Keratinocyte (primary cell): ENCODE measurements at regions not wholly inside any gene's neighbourhood (a gene's known extent, or its start where the extent isn't known, plus 50 kb on each side); places are given as distances from the start of the nearest gene placed in this dataset.
"Not testable (repeated sequence)": the region's sequence is repeated elsewhere in the genome, so short reads cannot be mapped to it uniquely, and the experiment has no call there.

ENCODE experiments used
- DNase-seq: peaks from one replicate; pipeline ENCODE4 v3.0.0-alpha.2; 2011; ENCODE audit warnings: low read depth, missing footprints, low spot score
- FAIRE-seq: peaks from 2 replicates; lab custom pipeline; 2011; peaks lifted over from hg19 to GRCh38; lab: Jason Lieb, UNC
- H2AFZ ChIP-seq: 2 replicates; pipeline ENCODE4 v1.6.0; 2012; ENCODE audit warnings: low read length, control low read depth, inconsistent platforms; ENCODE audit not compliant: control insufficient read depth
- H3K27ac ChIP-seq: 2 replicates; pipeline ENCODE4 v1.5.1; 2011; ENCODE audit warnings: low read length; ENCODE audit not compliant: control insufficient read depth, insufficient read depth
- H3K27me3 ChIP-seq: 3 replicates; pipeline ENCODE4 v1.6.0; 2011; ENCODE audit warnings: low read length; ENCODE audit not compliant: control insufficient read depth, insufficient read depth; ENCODE audit errors: extremely low read depth
- H3K36me3 ChIP-seq, 2 experiments: 2 replicates in 1 of 2; 3 replicates in 1 of 2; pipeline ENCODE4 v1.5.1; 2011; ENCODE audit warnings: low read length in 2 of 2, mild to moderate bottlenecking in 1 of 2; ENCODE audit not compliant: control insufficient read depth in 2 of 2, insufficient read depth in 2 of 2; ENCODE audit errors: extremely low read depth in 1 of 2
- H3K4me1 ChIP-seq: 3 replicates; pipeline ENCODE4 v1.5.1; 2011; ENCODE audit warnings: low read length; ENCODE audit not compliant: control insufficient read depth, insufficient read depth; ENCODE audit errors: extremely low read depth
- H3K4me2 ChIP-seq: 3 replicates; pipeline ENCODE4 v1.6.0; 2011; ENCODE audit warnings: low read depth, low read length; ENCODE audit not compliant: control insufficient read depth, insufficient read depth; ENCODE audit errors: extremely low read depth
- H3K4me3 ChIP-seq, 3 experiments: fragments of 200-600 bp in 1 of 3; sonication (generic) in 1 of 3; 2 replicates in 2 of 3; 3 replicates in 1 of 3; pipeline ENCODE4 v1.5.1; 2011 to 2016; ENCODE audit warnings: low read length in 3 of 3, mild to moderate bottlenecking in 3 of 3, control low read depth in 2 of 3, inconsistent platforms in 1 of 3, low read depth in 1 of 3, mixed read lengths in 1 of 3, mixed run types in 1 of 3, moderate library complexity in 1 of 3; ENCODE audit not compliant: control insufficient read depth in 2 of 3, insufficient read depth in 2 of 3; ENCODE audit errors: extremely low read depth in 1 of 3
- H3K79me2 ChIP-seq: 2 replicates; pipeline ENCODE4 v1.6.0; 2012; ENCODE audit warnings: low read length; ENCODE audit not compliant: control insufficient read depth, insufficient read depth
- H3K9ac ChIP-seq: 3 replicates; pipeline ENCODE4 v1.6.0; 2011; ENCODE audit warnings: low read length; ENCODE audit not compliant: control insufficient read depth, insufficient read depth; ENCODE audit errors: extremely low read depth
- H3K9me1 ChIP-seq: 3 replicates; pipeline ENCODE4 v1.6.0; 2011; ENCODE audit warnings: low read length; ENCODE audit not compliant: control insufficient read depth, insufficient read depth; ENCODE audit errors: extremely low read depth
- H3K9me3 ChIP-seq: 2 replicates; pipeline ENCODE4 v1.5.1; 2012; ENCODE audit warnings: low read depth, low read length; ENCODE audit not compliant: control insufficient read depth
- H4K20me1 ChIP-seq: 3 replicates; pipeline ENCODE4 v1.6.0; 2011; ENCODE audit warnings: low read length; ENCODE audit not compliant: control insufficient read depth, insufficient read depth; ENCODE audit errors: extremely low read depth
- CTCF ChIP-seq, 3 experiments: IDR thresholded peaks in 1 of 3; conservative IDR thresholded peaks in 1 of 3; optimal IDR thresholded peaks in 1 of 3; 2 replicates in 2 of 3; 3 replicates in 1 of 3; pipeline versions ENCODE3 to v1.5.1; 2011; ENCODE audit warnings: low read length in 3 of 3, mild to moderate bottlenecking in 3 of 3, moderate library complexity in 2 of 3, control low read depth in 1 of 3, inconsistent platforms in 1 of 3; ENCODE audit not compliant: insufficient read depth in 2 of 3; ENCODE audit errors: extremely low read depth in 1 of 3
- EZH2 ChIP-seq: IDR thresholded peaks from one replicate; pipeline ENCODE4 v1.6.1; 2012; ENCODE audit warnings: inconsistent platforms, mild to moderate bottlenecking, low read length, moderate library complexity
- dilution Hi-C: fragments of 300-500 bp; cut with MboI; formaldehyde crosslinking; loops from one replicate; pipeline ENCODE4 v1.7.0; 2020; ENCODE audit warnings: low sequenced_read_pairs; ENCODE audit not compliant: extremely low pct_ligation_motif_present

- Histone ChIP-seq H4K20me1 (no peaks in the 10 kb centered on the region), H3K4me3 (no peak overlapping the region), H3K9me3 (no peaks in the 10 kb centered on the region), H3K4me2 (no peak overlapping the region), H3K27ac (no peak overlapping the region), H3K4me1 (peaks cover 3% of the 10 kb centered on the region), H3K79me2 (no peaks in the 10 kb centered on the region), H3K27me3 (no peaks in the 10 kb centered on the region), H2AFZ (no peak overlapping the region), H3K36me3 (no peaks in the 10 kb centered on the region), H3K9ac (no peak overlapping the region), H3K9me1 (no peaks in the 10 kb centered on the region)
- dilution Hi-C loops: no loop called here
- TF ChIP-seq EZH2 (no peak), CTCF (optimal IDR thresholded peaks at IDR 0.05 in 1 of 3, IDR thresholded peaks at IDR 0.05 in 1 of 3, conservative IDR thresholded peaks at IDR 0.05 in 1 of 3; ENCODE audit: extremely low read depth in 1 of 3, insufficient read depth in 2 of 3, low read length in 3 of 3) (no peak)
- DNase-seq: no peak
- no peak for FAIRE-seq
These were observed 98.6 kb downstream of the XRCC2 start for GRCh38 chr7:152577339-152577738.

- no peak overlapping the region for H2AFZ ChIP-seq
- no peaks in the 10 kb centered on the region for H3K9me3 ChIP-seq
- TF ChIP-seq CTCF (optimal IDR thresholded peaks at IDR 0.05 in 1 of 3, IDR thresholded peaks at IDR 0.05 in 1 of 3, conservative IDR thresholded peaks at IDR 0.05 in 1 of 3; ENCODE audit: extremely low read depth in 1 of 3, insufficient read depth in 2 of 3, low read length in 3 of 3) (no peak), EZH2 (no peak)
- no peaks in the 10 kb centered on the region for H3K36me3 ChIP-seq
- H3K4me1 ChIP-seq: peaks cover 3% of the 10 kb centered on the region
- no peaks in the 10 kb centered on the region for H4K20me1 ChIP-seq
- H3K27me3 ChIP-seq: no peaks in the 10 kb centered on the region
- H3K9ac ChIP-seq: no peak overlapping the region
- dilution Hi-C loops: no loop called here
- DNase-seq (no peak), FAIRE-seq (no peak)
- no peaks in the 10 kb centered on the region for H3K79me2 ChIP-seq
- no peaks in the 10 kb centered on the region for H3K9me1 ChIP-seq
- H3K4me2 ChIP-seq: no peak overlapping the region
- H3K27ac ChIP-seq: no peak overlapping the region
- no peak overlapping the region for H3K4me3 ChIP-seq
These were observed 100.9 kb downstream of the XRCC2 start for GRCh38 chr7:152574892-152575548.

GRCh38 chr7:152573186-152573585 lies 102.8 kb downstream of the XRCC2 start:
- H4K20me1 ChIP-seq, dilution Hi-C loops: not testable (repeated sequence)

More at GRCh38 chr7:152573186-152573585, 102.8 kb downstream of the XRCC2 start:
- not testable (repeated sequence) for H2AFZ ChIP-seq, H3K79me2 ChIP-seq, DNase-seq, H3K4me1 ChIP-seq, H3K27me3 ChIP-seq, FAIRE-seq, H3K4me2 ChIP-seq, H3K9me1 ChIP-seq, H3K27ac ChIP-seq, H3K4me3 ChIP-seq, H3K36me3 ChIP-seq, H3K9ac ChIP-seq, H3K9me3 ChIP-seq
